OCI-LY7 (cell line): ENCODE measurements at regions not wholly inside any gene's neighbourhood (a gene's known extent, or its start where the extent isn't known, plus 50 kb on each side); places are given as distances from the start of the nearest gene placed in this dataset.

Experiments
- BruUV-seq: library from RNA; stranded (reverse); fragments of 400-500 nt; replicated peaks from 2 replicates; lab custom pipeline; 2021; lab: Mats Ljungman, UMichigan
- CTCF ChIA-PET: fragments of 300-600 bp; sonication (Branson Sonifier 250); formaldehyde crosslinking; loops from one replicate; lab custom pipeline; 2022; ENCODE audit warnings: antibody characterized with exemption; ENCODE audit not compliant: unreplicated experiment; lab: Charles Lee
- POLR2A ChIA-PET: fragments of 300-600 bp; sonication (Branson Sonifier 250); formaldehyde crosslinking; loops from one replicate; lab custom pipeline; 2022; ENCODE audit warnings: antibody characterized with exemption; lab: Charles Lee
- DNase-seq: peaks from one replicate; pipeline ENCODE4 v3.0.0-alpha.2; 2015; ENCODE audit warnings: low spot score
- H2AFZ ChIP-seq: fragments of 200-600 bp; sonication (generic), shearing (Covaris generic); 2 replicates; pipeline ENCODE4 v1.6.1; 2014; ENCODE audit warnings: mild to moderate bottlenecking, antibody characterized with exemption, low read length, moderate library complexity
- H3K27ac ChIP-seq: fragments of 200-600 bp; sonication (generic); 2 replicates; pipeline ENCODE4 v1.5.1; 2014; ENCODE audit warnings: mixed run types, low read depth, mild to moderate bottlenecking, moderate library complexity, low read length, inconsistent platforms; ENCODE audit not compliant: poor library complexity, severe bottlenecking
- H3K36me3 ChIP-seq: fragments of 200-600 bp; sonication (generic); 2 replicates; pipeline ENCODE4 v1.6.1; 2014; ENCODE audit warnings: mild to moderate bottlenecking, antibody characterized with exemption, low read length, moderate library complexity, mixed read lengths; ENCODE audit not compliant: insufficient read depth
- H3K4me1 ChIP-seq: fragments of 200-600 bp; sonication (generic); 2 replicates; pipeline ENCODE4 v1.5.1; 2014; ENCODE audit warnings: mild to moderate bottlenecking, low read length; ENCODE audit not compliant: insufficient read depth, poor library complexity, severe bottlenecking
- H3K4me2 ChIP-seq: fragments of 200-600 bp; sonication (generic); 2 replicates; pipeline ENCODE4 v1.6.1; 2014; ENCODE audit warnings: mild to moderate bottlenecking, low read length
- H3K4me3 ChIP-seq: fragments of 200-600 bp; sonication (generic); 2 replicates; pipeline ENCODE4 v1.5.1; 2014; ENCODE audit warnings: mild to moderate bottlenecking, low read depth, low read length; ENCODE audit not compliant: poor library complexity, severe bottlenecking
- H3K79me2 ChIP-seq: fragments of 200-600 bp; sonication (generic); 2 replicates; pipeline ENCODE4 v1.6.1; 2016; ENCODE audit warnings: low read depth, mild to moderate bottlenecking, low read length, moderate library complexity, mixed read lengths; ENCODE audit not compliant: insufficient read depth
- H3K9me2 ChIP-seq: fragments of 200-600 bp; sonication (generic); 2 replicates; pipeline ENCODE4 v1.6.1; 2016; ENCODE audit warnings: mild to moderate bottlenecking, low read length, mixed read lengths; ENCODE audit not compliant: insufficient read depth
- H3K9me3 ChIP-seq: fragments of 200-600 bp; sonication (generic); 2 replicates; pipeline ENCODE4 v1.6.1; 2014; ENCODE audit warnings: mild to moderate bottlenecking, mixed run types, low read length, mixed read lengths
- H4K20me1 ChIP-seq: fragments of 200-600 bp; sonication (generic); 2 replicates; pipeline ENCODE4 v1.6.1; 2014; ENCODE audit warnings: mild to moderate bottlenecking, antibody characterized with exemption, low read length, moderate library complexity, mixed read lengths; ENCODE audit not compliant: insufficient read depth
- EZH2phosphoT487 ChIP-seq: fragments of 200-600 bp; sonication (generic); IDR thresholded peaks from 2 replicates; pipeline ENCODE4 v1.6.1; 2018; ENCODE audit warnings: low read depth, borderline replicate concordance, mild to moderate bottlenecking, mixed run types, antibody characterized with exemption, low read length, moderate library complexity, mixed read lengths
- intact Hi-C: fragments of 100-400 bp; cut with micrococcal nuclease; formaldehyde crosslinking; loops from one replicate; pipeline ENCODE4 v1.10.0; 2022; ENCODE audit not compliant: unreplicated experiment
- TF ChIP-seq, protein P1 (sequence below): fragments of 200-600 bp; sonication (generic); conservative IDR thresholded peaks from 2 replicates; pipeline ENCODE4 v1.5.1; 2014; ENCODE audit warnings: mild to moderate bottlenecking, antibody characterized with exemption, low read length, moderate library complexity, mixed read lengths

DNA sequence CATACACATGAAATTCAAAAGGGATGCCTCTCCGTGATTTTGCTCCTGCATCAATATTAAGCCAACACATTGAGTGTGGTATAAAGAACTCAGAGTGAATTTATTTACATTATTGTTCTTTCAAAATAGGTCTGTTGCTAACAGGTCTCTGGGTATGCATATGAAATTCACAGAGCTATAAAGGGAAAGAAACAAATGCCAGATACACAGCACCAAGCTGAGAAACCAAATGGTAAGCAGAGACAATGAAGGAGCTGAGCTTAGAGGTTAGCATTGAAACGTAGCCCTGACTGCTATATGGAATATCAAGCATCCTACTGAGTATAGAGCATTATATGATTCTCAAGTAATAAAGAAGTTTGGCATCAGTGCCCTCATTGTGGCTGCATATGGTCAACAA lies 712.9 kb downstream of the NSUN3 start:
- Histone ChIP-seq H3K4me2 (no peak overlapping the region), H3K27ac (no peak overlapping the region), H2AFZ (no peak overlapping the region), H3K36me3 (no peaks in the 10 kb centered on the region), H3K4me1 (no peaks in the 10 kb centered on the region), H3K9me2 (no peaks in the 10 kb centered on the region), H3K79me2 (no peaks in the 10 kb centered on the region), H4K20me1 (no peaks in the 10 kb centered on the region), H3K9me3 (no peaks in the 10 kb centered on the region), H3K4me3 (no peak overlapping the region)
- intact Hi-C loops: no loop called here
- DNase-seq: no peak
- TF ChIP-seq EZH2phosphoT487: no peak
- ChIA-PET POLR2A (interaction anchor here (0.8 to 1.4 kb wide), 2 partner anchors 35 to 177 kb away, joined by 3 read pairs; no protein-coding TSS in a partner anchor), CTCF (no interaction called here)
- no TSS peak for BruUV-seq

DNA sequence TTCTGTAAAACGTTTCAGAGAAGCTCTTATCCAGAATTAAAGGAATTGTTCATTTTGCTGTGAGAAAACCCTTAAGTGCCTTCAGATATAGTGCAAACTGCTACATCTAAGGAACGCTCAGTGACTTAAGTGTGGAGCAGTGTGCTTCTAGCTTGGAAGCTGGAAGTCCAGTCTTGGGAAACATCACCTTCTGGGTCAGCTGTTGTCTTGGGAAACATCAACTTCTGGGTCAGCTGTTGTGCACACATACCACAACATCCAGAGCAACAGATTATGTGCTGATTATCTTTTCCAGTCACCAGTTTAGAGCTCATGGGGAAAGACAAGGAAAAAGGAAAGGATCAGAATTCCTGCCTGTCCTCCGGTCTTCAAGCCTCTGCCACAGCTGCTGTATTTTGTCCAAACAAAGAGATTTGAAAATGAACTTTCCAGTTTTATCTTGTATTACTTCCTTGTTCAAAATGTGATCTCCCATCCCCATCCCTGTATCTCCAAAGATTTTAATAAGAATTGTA lies 713.6 kb downstream of the NSUN3 start:
- TF ChIP-seq, protein P1, sequence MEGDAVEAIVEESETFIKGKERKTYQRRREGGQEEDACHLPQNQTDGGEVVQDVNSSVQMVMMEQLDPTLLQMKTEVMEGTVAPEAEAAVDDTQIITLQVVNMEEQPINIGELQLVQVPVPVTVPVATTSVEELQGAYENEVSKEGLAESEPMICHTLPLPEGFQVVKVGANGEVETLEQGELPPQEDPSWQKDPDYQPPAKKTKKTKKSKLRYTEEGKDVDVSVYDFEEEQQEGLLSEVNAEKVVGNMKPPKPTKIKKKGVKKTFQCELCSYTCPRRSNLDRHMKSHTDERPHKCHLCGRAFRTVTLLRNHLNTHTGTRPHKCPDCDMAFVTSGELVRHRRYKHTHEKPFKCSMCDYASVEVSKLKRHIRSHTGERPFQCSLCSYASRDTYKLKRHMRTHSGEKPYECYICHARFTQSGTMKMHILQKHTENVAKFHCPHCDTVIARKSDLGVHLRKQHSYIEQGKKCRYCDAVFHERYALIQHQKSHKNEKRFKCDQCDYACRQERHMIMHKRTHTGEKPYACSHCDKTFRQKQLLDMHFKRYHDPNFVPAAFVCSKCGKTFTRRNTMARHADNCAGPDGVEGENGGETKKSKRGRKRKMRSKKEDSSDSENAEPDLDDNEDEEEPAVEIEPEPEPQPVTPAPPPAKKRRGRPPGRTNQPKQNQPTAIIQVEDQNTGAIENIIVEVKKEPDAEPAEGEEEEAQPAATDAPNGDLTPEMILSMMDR: no peak
- TF ChIP-seq EZH2phosphoT487: no peak
- Histone ChIP-seq H3K4me1 (no peaks in the 10 kb centered on the region), H4K20me1 (no peaks in the 10 kb centered on the region), H3K9me2 (no peaks in the 10 kb centered on the region), H3K79me2 (no peaks in the 10 kb centered on the region), H3K4me3 (no peak overlapping the region), H3K4me2 (no peak overlapping the region), H3K36me3 (no peaks in the 10 kb centered on the region), H3K9me3 (no peaks in the 10 kb centered on the region), H3K27ac (no peak overlapping the region), H2AFZ (no peak overlapping the region)
- BruUV-seq: no TSS peak
- ChIA-PET CTCF (no interaction called here), POLR2A (interaction anchor here (1.4 kb wide), 1 partner anchor 35 kb away, joined by 3 read pairs; no protein-coding TSS in a partner anchor)
- DNase-seq: no peak
- intact Hi-C loops: no loop called here

DNA sequence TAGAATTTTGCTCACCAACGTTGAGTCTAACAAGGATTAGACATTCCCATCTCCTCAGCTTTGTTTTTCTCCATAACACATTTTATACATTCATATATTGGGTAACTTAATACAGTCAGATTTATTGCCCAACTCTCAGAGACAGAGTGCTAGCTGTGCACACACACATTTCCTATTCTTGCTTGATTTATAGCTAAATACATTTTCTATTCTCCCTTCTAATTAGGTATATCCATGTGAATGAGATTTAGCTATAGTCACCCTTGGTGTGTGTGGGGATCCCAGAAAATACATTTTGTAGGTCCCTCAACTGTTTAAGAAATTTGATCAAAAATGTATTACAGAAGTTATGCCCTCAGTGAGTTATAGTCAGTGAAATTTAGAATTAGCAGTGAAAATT lies 715.4 kb downstream of the NSUN3 start:
- Histone ChIP-seq H2AFZ (no peak overlapping the region), H4K20me1 (no peaks in the 10 kb centered on the region), H3K4me1 (no peaks in the 10 kb centered on the region), H3K4me2 (no peak overlapping the region), H3K36me3 (no peaks in the 10 kb centered on the region), H3K9me3 (no peaks in the 10 kb centered on the region), H3K27ac (no peak overlapping the region), H3K79me2 (no peaks in the 10 kb centered on the region), H3K9me2 (no peaks in the 10 kb centered on the region), H3K4me3 (no peak overlapping the region)
- DNase-seq: no peak
- CTCF ChIA-PET: no interaction called here
- POLR2A ChIA-PET: no interaction called here
- no peak for TF ChIP-seq EZH2phosphoT487
- TF ChIP-seq, protein P1: no peak
- intact Hi-C loops: no loop called here
- BruUV-seq: no TSS peak
